ENCODE measurements at regions not wholly inside any gene's neighbourhood (a gene's known extent, or its start where the extent isn't known, plus 50 kb on each side); places are given as distances from the start of the nearest gene placed in this dataset.

GRCh38 chr1:198374288-198374687, 166.2 kb downstream of the ATP6V1G3 start:
- Histone ChIP-seq H3K27me3 (ENCODE audit: control insufficient read depth in 2 of 2, insufficient read depth in 2 of 2, low read length in 2 of 2) (no peaks in the 10 kb centered on the region), H2AFZ (ENCODE audit: low read depth, low read length) (no peak overlapping the region), H4K20me1 (replicated peaks; ENCODE audit: control insufficient read depth, extremely low read depth, insufficient read depth, low read length) (no peaks in the 10 kb centered on the region), H3K9ac (replicated peaks; ENCODE audit: extremely low read depth, insufficient read depth, low read length) (no peak overlapping the region), H3K4me1 (ENCODE audit: control insufficient read depth, extremely low read depth, insufficient read depth, low read length) (no peaks in the 10 kb centered on the region), H3K36me3 (ENCODE audit: control insufficient read depth in 2 of 2, extremely low read depth in 1 of 2, insufficient read depth in 2 of 2, low read length in 2 of 2) (no peaks in the 10 kb centered on the region), H3K27ac (ENCODE audit: insufficient read depth, low read depth, low read length) (no peak overlapping the region), H3K4me2 (ENCODE audit: insufficient read depth, low read length) (no peak overlapping the region), H3K4me3 (replicated peaks in 1 of 3; ENCODE audit: insufficient read depth in 1 of 3, low read depth in 1 of 3, low read length in 3 of 3) (no peak overlapping the region), H3K9me3 (replicated peaks; ENCODE audit: control insufficient read depth, insufficient read depth, low read length) (no peaks in the 10 kb centered on the region), H3K9me1 (replicated peaks; ENCODE audit: control insufficient read depth, extremely low read depth, insufficient read depth, low read length) (no peaks in the 10 kb centered on the region), H3K79me2 (ENCODE audit: control insufficient read depth, insufficient read depth, low read length) (no peaks in the 10 kb centered on the region)
- ChIA-PET POLR2A (no interaction called here), CTCF (no interaction called here)
- no peak for TF ChIP-seq JUN (IDR thresholded peaks at IDR 0.05; ENCODE audit: borderline replicate concordance, insufficient read depth, insufficient read length, low read depth)
- TF ChIP-seq CTCF (IDR thresholded peaks at IDR 0.05; ENCODE audit: extremely low read depth in 1 of 2, insufficient read depth in 1 of 2, low read depth in 1 of 2, low read length in 2 of 2): no peak
- no peak for TF ChIP-seq MYC (IDR thresholded peaks at IDR 0.05; ENCODE audit: low read depth, low read length)
- TF ChIP-seq GATA2 (IDR thresholded peaks at IDR 0.05; ENCODE audit: insufficient read depth, insufficient read length, low read depth, low read length): no peak
- TF ChIP-seq EZH2 (IDR thresholded peaks at IDR 0.05; ENCODE audit: borderline replicate concordance, low read depth, low read length, severe bottlenecking): no peak
- no peak for TF ChIP-seq POLR2AphosphoS5 (IDR thresholded peaks at IDR 0.05; ENCODE audit: insufficient read depth, low read depth, low read length)
- no peak for TF ChIP-seq MAX (IDR thresholded peaks at IDR 0.05; ENCODE audit: insufficient read depth, insufficient read length)
- TF ChIP-seq POLR2A (IDR thresholded peaks at IDR 0.05; ENCODE audit: low read depth, low read length): no peak
- TF ChIP-seq FOS (IDR thresholded peaks at IDR 0.05; ENCODE audit: borderline replicate concordance, insufficient read depth, low read length): no peak
- FAIRE-seq (no peak), DNase-seq (ENCODE audit: low read depth, low spot score) (no peak)
- no TSS peak for BruUV-seq (replicated peaks)
- intact Hi-C loops (cut with micrococcal nuclease): no loop called here
- dilution Hi-C loops (cut with MboI; ENCODE audit: extremely low pct_ligation_motif_present, low sequenced_read_pairs): no loop called here
